ENCODE measurements at regions not wholly inside any gene's neighbourhood (a gene's known extent, or its start where the extent isn't known, plus 50 kb on each side); places are given as distances from the start of the nearest gene placed in this dataset.
A peak's percentile ranks its signal among the peaks of the same experiment; 100 is the strongest.

- no peak overlapping the region for H3K4me3 ChIP-seq (ENCODE audit: low read depth, low read length)
- no peak for TF ChIP-seq CTCF (conservative IDR thresholded peaks at IDR 0.05; ENCODE audit: low read depth, low read length)
- DNase-seq (ENCODE audit: low read depth) = peak; percentile 68
Observed at GRCh38 chr3:178036451-178037144, 499.6 kb upstream of the KCNMB2 start.

GRCh38 chr3:178041931-178042330 is 494.3 kb upstream of the KCNMB2 start:
- TF ChIP-seq CTCF (conservative IDR thresholded peaks at IDR 0.05; ENCODE audit: low read depth, low read length) = no peak

GRCh38 chr3:178042376-178042775 is 493.9 kb upstream of the KCNMB2 start:
- H3K4me3 ChIP-seq (ENCODE audit: low read depth, low read length) = no peak overlapping the region
- DNase-seq (ENCODE audit: low read depth) = no peak
- TF ChIP-seq CTCF (conservative IDR thresholded peaks at IDR 0.05; ENCODE audit: low read depth, low read length) = no peak

More at GRCh38 chr3:178041931-178042330, 494.3 kb upstream of the KCNMB2 start:
- no peak for DNase-seq (ENCODE audit: low read depth)
- H3K4me3 ChIP-seq (ENCODE audit: low read depth, low read length) = no peak overlapping the region

- peak; percentile 35 for DNase-seq (ENCODE audit: low read depth)
- no peak overlapping the region for H3K4me3 ChIP-seq (ENCODE audit: low read depth, low read length)
- TF ChIP-seq CTCF (conservative IDR thresholded peaks at IDR 0.05; ENCODE audit: low read depth, low read length) = no peak
Observed at GRCh38 chr3:178043084-178043483, 493.2 kb upstream of the KCNMB2 start.

- no peak overlapping the region for H3K4me3 ChIP-seq (ENCODE audit: low read depth, low read length)
- DNase-seq (ENCODE audit: low read depth) = no peak
- no peak for TF ChIP-seq CTCF (conservative IDR thresholded peaks at IDR 0.05; ENCODE audit: low read depth, low read length)
Observed at GRCh38 chr3:178044320-178044719, 491.9 kb upstream of the KCNMB2 start.

GRCh38 chr3:178047496-178047895 is 488.7 kb upstream of the KCNMB2 start:
- H3K4me3 ChIP-seq (ENCODE audit: low read depth, low read length) = no peak overlapping the region
- DNase-seq (ENCODE audit: low read depth) = no peak
- no peak for TF ChIP-seq CTCF (conservative IDR thresholded peaks at IDR 0.05; ENCODE audit: low read depth, low read length)

GRCh38 chr3:178048768-178049167 is 487.5 kb upstream of the KCNMB2 start:
- DNase-seq (ENCODE audit: low read depth) = peak; percentile 74
- H3K4me3 ChIP-seq (ENCODE audit: low read depth, low read length) = no peak overlapping the region
- no peak for TF ChIP-seq CTCF (conservative IDR thresholded peaks at IDR 0.05; ENCODE audit: low read depth, low read length)

Data from choroid plexus epithelial cell (primary cell).